H9 (cell line): ENCODE measurements at regions not wholly inside any gene's neighbourhood (a gene's known extent, or its start where the extent isn't known, plus 50 kb on each side); places are given as distances from the start of the nearest gene placed in this dataset.

Source experiments
- DNase-seq: peaks from one replicate; pipeline ENCODE4 v3.0.0-alpha.2; 2017
- H2AFZ ChIP-seq: one replicate; pipeline ENCODE4 v1.6.1; 2013; ENCODE audit warnings: mild to moderate bottlenecking, low read length, control low read depth, moderate library complexity
- H2AK5ac ChIP-seq: 2 replicates; pipeline ENCODE4 v1.6.1; 2013; ENCODE audit warnings: low read length, control low read depth, mixed read lengths; ENCODE audit not compliant: insufficient read length
- H2BK120ac ChIP-seq: one replicate; pipeline ENCODE4 v1.6.1; 2013; ENCODE audit warnings: low read depth, mild to moderate bottlenecking, low read length, control low read depth, inconsistent platforms; ENCODE audit not compliant: poor library complexity, severe bottlenecking
- H2BK12ac ChIP-seq: 2 replicates; pipeline ENCODE4 v1.6.1; 2013; ENCODE audit warnings: low read length, control low read depth, mixed read lengths, low read depth; ENCODE audit not compliant: insufficient read length
- H2BK15ac ChIP-seq: 2 replicates; pipeline ENCODE4 v1.6.1; 2013; ENCODE audit warnings: low read depth, low read length, control low read depth
- H2BK20ac ChIP-seq: one replicate; pipeline ENCODE4 v1.6.1; 2013; ENCODE audit warnings: low read depth, mild to moderate bottlenecking, low read length, control low read depth, inconsistent platforms; ENCODE audit not compliant: poor library complexity, severe bottlenecking
- H2BK5ac ChIP-seq: 2 replicates; pipeline ENCODE4 v1.6.1; 2013; ENCODE audit warnings: low read length, control low read depth, mixed read lengths; ENCODE audit not compliant: insufficient read length
- H3K14ac ChIP-seq: 2 replicates; pipeline ENCODE4 v1.6.1; 2013; ENCODE audit warnings: low read length, control low read depth; ENCODE audit not compliant: insufficient read depth
- H3K18ac ChIP-seq: 2 replicates; pipeline ENCODE4 v1.6.1; 2013; ENCODE audit warnings: low read depth, mild to moderate bottlenecking, mixed read lengths, low read length, control low read depth; ENCODE audit not compliant: insufficient read length
- H3K23ac ChIP-seq: 2 replicates; pipeline ENCODE4 v1.6.1; 2013; ENCODE audit warnings: low read length, control low read depth, mixed read lengths, low read depth; ENCODE audit not compliant: insufficient read length
- H3K23me2 ChIP-seq: 2 replicates; pipeline ENCODE4 v1.6.1; 2013; ENCODE audit warnings: low read depth, mild to moderate bottlenecking, mixed read lengths, low read length, control low read depth; ENCODE audit not compliant: insufficient read length, poor library complexity, severe bottlenecking
- H3K27ac ChIP-seq: 2 replicates; pipeline ENCODE4 v1.5.1; 2013; ENCODE audit warnings: low read length, control low read depth, mixed read lengths, low read depth; ENCODE audit not compliant: insufficient read length
- H3K27me3 ChIP-seq: 2 replicates; pipeline ENCODE4 v1.6.1; 2013; ENCODE audit warnings: low read length, control low read depth, inconsistent platforms; ENCODE audit not compliant: insufficient read depth
- H3K4ac ChIP-seq: 2 replicates; pipeline ENCODE4 v1.6.1; 2013; ENCODE audit warnings: low read depth, mild to moderate bottlenecking, control low read depth, inconsistent platforms, low read length, moderate library complexity
- H3K4me1 ChIP-seq: 2 replicates; pipeline ENCODE4 v1.6.1; 2013; ENCODE audit warnings: low read length, control low read depth, inconsistent platforms; ENCODE audit not compliant: insufficient read depth
- H3K4me2 ChIP-seq: 2 replicates; pipeline ENCODE4 v1.6.1; 2013; ENCODE audit warnings: low read length, control low read depth, mixed read lengths; ENCODE audit not compliant: insufficient read length, insufficient read depth
- H3K56ac ChIP-seq: 2 replicates; pipeline ENCODE4 v1.6.1; 2013; ENCODE audit warnings: low read depth, mild to moderate bottlenecking, mixed read lengths, low read length, control low read depth; ENCODE audit not compliant: insufficient read length
- H3K79me1 ChIP-seq: 2 replicates; pipeline ENCODE4 v1.6.1; 2013; ENCODE audit warnings: low read depth, mild to moderate bottlenecking, moderate library complexity, low read length, control low read depth, inconsistent platforms; ENCODE audit not compliant: insufficient read depth, poor library complexity, severe bottlenecking
- H3K79me2 ChIP-seq: 2 replicates; pipeline ENCODE4 v1.6.1; 2013; ENCODE audit warnings: low read length, control low read depth, inconsistent platforms; ENCODE audit not compliant: insufficient read depth
- H3K9ac ChIP-seq: 2 replicates; pipeline ENCODE4 v1.6.1; 2013; ENCODE audit warnings: low read length, control low read depth, mixed read lengths; ENCODE audit not compliant: insufficient read length; ENCODE audit errors: extremely low read depth
- H3K9me3 ChIP-seq: one replicate; pipeline ENCODE4 v1.6.1; 2013; ENCODE audit warnings: low read depth, low read length, inconsistent platforms; ENCODE audit not compliant: control insufficient read depth
- H3T11ph ChIP-seq: one replicate; pipeline ENCODE4 v1.6.1; 2013; ENCODE audit warnings: mild to moderate bottlenecking, low read length, control low read depth, inconsistent platforms
- H4K20me1 ChIP-seq: one replicate; pipeline ENCODE4 v1.6.1; 2013; ENCODE audit not compliant: control insufficient read depth, insufficient read length, insufficient read depth
- H4K5ac ChIP-seq: 2 replicates; pipeline ENCODE4 v1.6.1; 2013; ENCODE audit warnings: low read depth, mild to moderate bottlenecking, mixed read lengths, low read length, control low read depth; ENCODE audit not compliant: insufficient read length
- H4K8ac ChIP-seq: replicated peaks from 2 replicates; pipeline ENCODE4 v1.6.1; 2013; ENCODE audit warnings: low read length, control low read depth, mixed read lengths, low read depth; ENCODE audit not compliant: insufficient read length
- H4K91ac ChIP-seq: 2 replicates; pipeline ENCODE4 v1.6.1; 2013; ENCODE audit warnings: low read depth, mild to moderate bottlenecking, moderate library complexity, mixed read lengths, low read length, control low read depth; ENCODE audit not compliant: insufficient read length
- H3K27ac Mint-ChIP-seq, 3 experiments: 2 replicates in 2 of 3; 3 replicates in 1 of 3; pipeline ENCODE4 v1.8.0; 2020 to 2021; ENCODE audit warnings: mixed read lengths in 3 of 3, mild to moderate bottlenecking in 1 of 3, moderate library complexity in 1 of 3
- H3K27me3 Mint-ChIP-seq: 2 replicates; pipeline ENCODE4 v1.8.0; 2021; ENCODE audit warnings: low read depth, mild to moderate bottlenecking, moderate library complexity, mixed read lengths
- H3K36me3 Mint-ChIP-seq, 3 experiments: 2 replicates in 2 of 3; 3 replicates in 1 of 3; pipeline ENCODE4 v1.8.0; 2020 to 2021; ENCODE audit warnings: low read depth in 3 of 3, mixed read lengths in 3 of 3; ENCODE audit not compliant: insufficient read depth in 1 of 3
- H3K4me1 Mint-ChIP-seq, 2 experiments: 2 replicates each; pipeline ENCODE4 v1.8.0; 2020; ENCODE audit warnings: mixed read lengths in 2 of 2
- H3K4me3 Mint-ChIP-seq, 2 experiments: 2 replicates in 1 of 2; 3 replicates in 1 of 2; pipeline ENCODE4 v1.8.0; 2020 to 2021; ENCODE audit warnings: mild to moderate bottlenecking in 2 of 2, mixed read lengths in 2 of 2, moderate library complexity in 1 of 2
- H3K9me3 Mint-ChIP-seq, 2 experiments: 2 replicates in 1 of 2; 3 replicates in 1 of 2; pipeline ENCODE4 v1.8.0; 2020; ENCODE audit warnings: mild to moderate bottlenecking in 2 of 2, mixed read lengths in 2 of 2, moderate library complexity in 1 of 2
- WGBS: extraction: QIAGEN DNeasy Blood & Tissue Kit; methylation state at CpG from one replicate; pipeline ENCODE4 v1.1.7; 2013; ENCODE audit warnings: missing lambda C conversion rate, low lambda C conversion rate, mixed read lengths; ENCODE audit not compliant: insufficient read length; ENCODE audit errors: extremely low coverage; 5-methylcytosine and 5-hydroxymethylcytosine counted together
- TF ChIP-seq, protein P1 (sequence below): fragments of 200-600 bp; sonication (generic); conservative IDR thresholded peaks from 3 replicates; pipeline ENCODE4 v1.8.0; 2021; ENCODE audit warnings: antibody characterized with exemption, mild to moderate bottlenecking

DNA sequence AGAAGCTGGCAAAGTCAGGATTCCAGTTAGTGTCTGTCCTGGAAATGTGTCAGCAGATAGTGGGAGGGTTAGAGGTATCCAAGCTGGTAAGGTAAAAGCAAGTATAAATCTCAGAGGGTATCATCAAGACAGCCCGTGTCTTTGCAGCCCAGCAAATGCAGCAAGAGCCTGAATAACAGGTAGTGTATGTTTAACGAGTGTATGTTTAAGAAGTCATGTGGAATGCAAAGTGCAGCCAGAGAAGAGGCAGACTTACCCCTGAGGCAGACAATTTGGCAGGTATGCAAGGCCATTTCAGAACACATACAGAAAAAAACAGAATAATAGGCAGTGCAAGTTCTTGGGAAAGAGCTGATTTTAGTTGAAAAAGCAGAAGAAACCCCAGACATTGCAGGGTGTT is 411.0 kb upstream of the NEGR1 start:
- Histone ChIP-seq H4K91ac (no peak overlapping the region), H3K4me2 (no peak overlapping the region), H2AFZ (no peak overlapping the region), H3K23me2 (no peaks in the 10 kb centered on the region), H2BK20ac (no peak overlapping the region), H3K9ac (no peak overlapping the region), H2BK12ac (no peak overlapping the region), H3K27ac (no peak overlapping the region), H4K5ac (no peak overlapping the region), H3K4ac (no peak overlapping the region), H3K79me1 (no peaks in the 10 kb centered on the region), H3K9me3 (peaks cover 19% of the 10 kb centered on the region), H2AK5ac (no peak overlapping the region), H3K79me2 (no peaks in the 10 kb centered on the region), H3K27me3 (no peaks in the 10 kb centered on the region), H3K23ac (no peak overlapping the region), H3K18ac (no peak overlapping the region), H2BK15ac (no peak overlapping the region), H3T11ph (no peak overlapping the region), H2BK5ac (no peak overlapping the region), H3K4me1 (no peaks in the 10 kb centered on the region), H4K8ac (no peak overlapping the region), H2BK120ac (no peak overlapping the region), H4K20me1 (no peaks in the 10 kb centered on the region), H3K14ac (no peak overlapping the region), H3K56ac (no peak overlapping the region)
- TF ChIP-seq, protein P1, sequence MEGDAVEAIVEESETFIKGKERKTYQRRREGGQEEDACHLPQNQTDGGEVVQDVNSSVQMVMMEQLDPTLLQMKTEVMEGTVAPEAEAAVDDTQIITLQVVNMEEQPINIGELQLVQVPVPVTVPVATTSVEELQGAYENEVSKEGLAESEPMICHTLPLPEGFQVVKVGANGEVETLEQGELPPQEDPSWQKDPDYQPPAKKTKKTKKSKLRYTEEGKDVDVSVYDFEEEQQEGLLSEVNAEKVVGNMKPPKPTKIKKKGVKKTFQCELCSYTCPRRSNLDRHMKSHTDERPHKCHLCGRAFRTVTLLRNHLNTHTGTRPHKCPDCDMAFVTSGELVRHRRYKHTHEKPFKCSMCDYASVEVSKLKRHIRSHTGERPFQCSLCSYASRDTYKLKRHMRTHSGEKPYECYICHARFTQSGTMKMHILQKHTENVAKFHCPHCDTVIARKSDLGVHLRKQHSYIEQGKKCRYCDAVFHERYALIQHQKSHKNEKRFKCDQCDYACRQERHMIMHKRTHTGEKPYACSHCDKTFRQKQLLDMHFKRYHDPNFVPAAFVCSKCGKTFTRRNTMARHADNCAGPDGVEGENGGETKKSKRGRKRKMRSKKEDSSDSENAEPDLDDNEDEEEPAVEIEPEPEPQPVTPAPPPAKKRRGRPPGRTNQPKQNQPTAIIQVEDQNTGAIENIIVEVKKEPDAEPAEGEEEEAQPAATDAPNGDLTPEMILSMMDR = no peak
- no CpG with 5 or more reads among the region's 2 CpGs for WGBS
- Mint-ChIP-seq H3K27ac (no peak overlapping the region), H3K9me3 (peaks cover 25 to 50% of the 10 kb centered on the region in 2 experiments), H3K36me3 (peaks cover 13 to 27% (median 27%) of the 10 kb centered on the region in 3 experiments), H3K4me1 (no peaks in the 10 kb centered on the region; a peak in 1 of 4 replicates), H3K27me3 (no peaks in the 10 kb centered on the region; the same call in 1 of the 2 replicates), H3K4me3 (no peak overlapping the region)
- no peak for DNase-seq
